Gastroesophageal sphincter (tissue), 4 donors: ENCODE measurements at regions not wholly inside any gene's neighbourhood (a gene's known extent, or its start where the extent isn't known, plus 50 kb on each side); places are given as distances from the start of the nearest gene placed in this dataset.

Source experiments
- ATAC-seq: fragments of 150-250 bp; one replicate; pipeline ENCODE4 v1.9.1; 2016; ENCODE audit warnings: mild to moderate bottlenecking, moderate library complexity
- H3K27ac ChIP-seq, 4 donors: fragments of 200-600 bp; sonication (generic) in 3 of 4; 1 replicate in 3 of 4; 2 replicates in 1 of 4; pipeline ENCODE4 v1.5.1; 2016 to 2019
- H3K27me3 ChIP-seq: fragments of 200-600 bp; sonication (generic); one replicate; pipeline ENCODE4 v1.5.1; 2019
- H3K36me3 ChIP-seq, 2 donors: fragments of 200-600 bp; sonication (generic); one replicate each; pipeline ENCODE4 v1.5.1; 2019; ENCODE audit warnings: control low read depth in 1 of 2
- H3K4me1 ChIP-seq, 3 donors: fragments of 200-600 bp; sonication (generic); 1 replicate in 2 of 3; 2 replicates in 1 of 3; pipeline ENCODE4 v1.5.1; 2016 to 2019; ENCODE audit warnings: control low read depth in 2 of 3
- H3K4me3 ChIP-seq, 2 donors: fragments of 200-600 bp; sonication (generic); one replicate each; pipeline ENCODE4 v1.5.1; 2019; ENCODE audit warnings: mild to moderate bottlenecking in 1 of 2, moderate library complexity in 1 of 2
- H3K9me3 ChIP-seq, 3 donors: fragments of 200-600 bp; sonication (generic); one replicate each; pipeline ENCODE4 v1.5.1; 2017 to 2019; ENCODE audit warnings: control low read depth in 2 of 3
- EP300 ChIP-seq: sonication (generic); formaldehyde crosslinking; IDR thresholded peaks from one replicate; pipeline ENCODE4 v1.6.1; 2017; ENCODE audit warnings: antibody characterized with exemption, mild to moderate bottlenecking
- POLR2A ChIP-seq, 2 donors: fragments of 450-650 bp; IDR thresholded peaks; one replicate each; pipeline ENCODE4 v1.6.1; 2017; ENCODE audit warnings: antibody characterized with exemption in 2 of 2, mild to moderate bottlenecking in 2 of 2, moderate library complexity in 1 of 2
- POLR2AphosphoS5 ChIP-seq: sonication (generic); formaldehyde crosslinking; IDR thresholded peaks from one replicate; pipeline ENCODE4 v1.6.1; 2017; ENCODE audit warnings: antibody characterized with exemption
- WGBS, 2 donors: methylation state at CpG; one replicate each; pipeline ENCODE4 v1.1.5; 2018; ENCODE audit warnings: low coverage in 1 of 2; 5-methylcytosine and 5-hydroxymethylcytosine counted together
- TF ChIP-seq, protein P1 (sequence below), 4 experiments: fragments of 200-600 bp in 2 of 4; fragments of 450-650 bp in 2 of 4; sonication (generic) in 1 of 4; IDR thresholded peaks; one replicate each; pipeline ENCODE4 v1.5.1; 2017 to 2019; ENCODE audit warnings: antibody characterized with exemption in 4 of 4, mild to moderate bottlenecking in 2 of 4, moderate library complexity in 2 of 4

DNA sequence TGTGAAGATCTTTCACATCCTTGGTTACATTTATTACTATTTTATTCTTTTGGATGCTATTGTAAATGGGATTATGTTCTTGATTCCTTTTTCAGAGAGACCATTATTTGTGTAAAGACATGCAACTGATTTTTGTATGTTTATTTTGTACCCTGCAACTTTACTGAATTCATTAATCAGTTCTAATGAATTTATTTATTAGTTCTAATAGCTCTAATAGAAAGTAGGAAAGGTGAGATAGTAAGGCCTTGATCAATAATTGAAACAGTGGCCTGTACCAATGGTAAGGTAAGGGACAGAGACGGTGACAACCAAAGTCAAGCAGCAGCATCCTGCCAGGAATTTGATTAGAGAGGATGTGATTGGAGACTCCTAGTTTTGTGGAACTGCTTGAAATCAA, 224.1 kb downstream of the PHLDA1 start:
- 100% methylated on average over 1 of the region's 1 CpG; no CpG with 5 or more reads in 1 of the 2 donors for WGBS, 2 donors
- Histone ChIP-seq H3K27me3 (no peaks in the 10 kb centered on the region), H3K4me3 (no peak overlapping the region), H3K27ac (no peak overlapping the region), H3K36me3 (no peaks in the 10 kb centered on the region), H3K9me3 (no peaks in the 10 kb centered on the region), H3K4me1 (no peaks in the 10 kb centered on the region)
- TF ChIP-seq EP300: no peak
- TF ChIP-seq POLR2AphosphoS5: no peak
- TF ChIP-seq, protein P1, sequence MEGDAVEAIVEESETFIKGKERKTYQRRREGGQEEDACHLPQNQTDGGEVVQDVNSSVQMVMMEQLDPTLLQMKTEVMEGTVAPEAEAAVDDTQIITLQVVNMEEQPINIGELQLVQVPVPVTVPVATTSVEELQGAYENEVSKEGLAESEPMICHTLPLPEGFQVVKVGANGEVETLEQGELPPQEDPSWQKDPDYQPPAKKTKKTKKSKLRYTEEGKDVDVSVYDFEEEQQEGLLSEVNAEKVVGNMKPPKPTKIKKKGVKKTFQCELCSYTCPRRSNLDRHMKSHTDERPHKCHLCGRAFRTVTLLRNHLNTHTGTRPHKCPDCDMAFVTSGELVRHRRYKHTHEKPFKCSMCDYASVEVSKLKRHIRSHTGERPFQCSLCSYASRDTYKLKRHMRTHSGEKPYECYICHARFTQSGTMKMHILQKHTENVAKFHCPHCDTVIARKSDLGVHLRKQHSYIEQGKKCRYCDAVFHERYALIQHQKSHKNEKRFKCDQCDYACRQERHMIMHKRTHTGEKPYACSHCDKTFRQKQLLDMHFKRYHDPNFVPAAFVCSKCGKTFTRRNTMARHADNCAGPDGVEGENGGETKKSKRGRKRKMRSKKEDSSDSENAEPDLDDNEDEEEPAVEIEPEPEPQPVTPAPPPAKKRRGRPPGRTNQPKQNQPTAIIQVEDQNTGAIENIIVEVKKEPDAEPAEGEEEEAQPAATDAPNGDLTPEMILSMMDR (IDR thresholded peaks at IDR 0.05): no peak
- TF ChIP-seq POLR2A (IDR thresholded peaks at IDR 0.05): no peak
- no peak for ATAC-seq

DNA sequence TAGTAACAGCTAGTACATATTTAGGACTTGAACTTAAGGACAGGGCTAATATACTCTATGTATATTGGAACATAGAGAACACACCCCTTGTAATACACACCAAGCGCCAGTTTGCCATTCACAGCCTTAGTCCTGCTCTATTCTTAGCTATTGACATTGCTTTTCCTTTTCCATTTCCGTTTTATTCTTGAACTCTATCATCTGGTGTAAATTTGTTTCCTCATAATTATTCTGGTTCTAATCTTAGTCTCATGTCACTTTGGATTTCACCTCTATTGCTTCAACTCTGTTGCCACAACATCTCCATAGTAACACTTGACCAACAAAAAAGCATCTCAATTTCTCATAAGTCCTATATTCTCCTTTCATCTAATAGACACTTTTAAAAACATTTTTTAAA, 225.7 kb downstream of the PHLDA1 start:
- WGBS, 2 donors: 41 to 43% methylated on average over 2 of the region's 2 CpGs
- ATAC-seq: no peak
- no peak overlapping the region for H3K4me3 ChIP-seq
- H3K27me3 ChIP-seq: no peaks in the 10 kb centered on the region
- no peaks in the 10 kb centered on the region for H3K36me3 ChIP-seq
- H3K4me1 ChIP-seq: no peaks in the 10 kb centered on the region
- TF ChIP-seq POLR2A (IDR thresholded peaks at IDR 0.05): no peak
- TF ChIP-seq POLR2AphosphoS5: no peak
- TF ChIP-seq, protein P1 (IDR thresholded peaks at IDR 0.05): no peak
- TF ChIP-seq EP300: no peak
- H3K27ac ChIP-seq: no peak overlapping the region
- H3K9me3 ChIP-seq: no peaks in the 10 kb centered on the region

DNA sequence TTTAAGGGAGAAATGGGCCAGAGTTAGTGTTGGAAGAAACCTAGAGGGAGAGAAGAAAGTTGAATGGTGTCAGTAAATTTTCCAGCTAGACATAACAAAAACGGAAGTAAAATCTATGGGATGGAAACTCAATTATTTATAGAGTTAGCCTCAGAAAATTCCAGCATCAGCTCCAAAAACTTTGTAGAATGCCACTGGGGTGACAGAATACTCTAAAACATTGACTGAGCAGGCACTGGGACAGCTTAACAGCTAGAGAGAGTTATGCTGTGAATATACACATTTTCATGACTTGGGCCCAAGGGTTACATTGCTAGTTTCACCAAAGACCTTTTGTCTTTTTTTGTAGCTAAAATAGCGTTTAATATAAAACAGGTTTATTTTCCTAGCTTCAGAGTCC, 226.3 kb downstream of the PHLDA1 start:
- no peak overlapping the region for H3K4me3 ChIP-seq
- no peaks in the 10 kb centered on the region for H3K36me3 ChIP-seq
- TF ChIP-seq, protein P1 (IDR thresholded peaks at IDR 0.05): no peak
- TF ChIP-seq EP300 (no peak), POLR2A (IDR thresholded peaks at IDR 0.05) (no peak), POLR2AphosphoS5 (no peak)
- H3K4me1 ChIP-seq: no peaks in the 10 kb centered on the region
- no peaks in the 10 kb centered on the region for H3K27me3 ChIP-seq
- 33 to 37% methylated on average over 2 of the region's 2 CpGs for WGBS, 2 donors
- ATAC-seq: no peak
- H3K27ac ChIP-seq: no peak overlapping the region
- no peaks in the 10 kb centered on the region for H3K9me3 ChIP-seq

DNA sequence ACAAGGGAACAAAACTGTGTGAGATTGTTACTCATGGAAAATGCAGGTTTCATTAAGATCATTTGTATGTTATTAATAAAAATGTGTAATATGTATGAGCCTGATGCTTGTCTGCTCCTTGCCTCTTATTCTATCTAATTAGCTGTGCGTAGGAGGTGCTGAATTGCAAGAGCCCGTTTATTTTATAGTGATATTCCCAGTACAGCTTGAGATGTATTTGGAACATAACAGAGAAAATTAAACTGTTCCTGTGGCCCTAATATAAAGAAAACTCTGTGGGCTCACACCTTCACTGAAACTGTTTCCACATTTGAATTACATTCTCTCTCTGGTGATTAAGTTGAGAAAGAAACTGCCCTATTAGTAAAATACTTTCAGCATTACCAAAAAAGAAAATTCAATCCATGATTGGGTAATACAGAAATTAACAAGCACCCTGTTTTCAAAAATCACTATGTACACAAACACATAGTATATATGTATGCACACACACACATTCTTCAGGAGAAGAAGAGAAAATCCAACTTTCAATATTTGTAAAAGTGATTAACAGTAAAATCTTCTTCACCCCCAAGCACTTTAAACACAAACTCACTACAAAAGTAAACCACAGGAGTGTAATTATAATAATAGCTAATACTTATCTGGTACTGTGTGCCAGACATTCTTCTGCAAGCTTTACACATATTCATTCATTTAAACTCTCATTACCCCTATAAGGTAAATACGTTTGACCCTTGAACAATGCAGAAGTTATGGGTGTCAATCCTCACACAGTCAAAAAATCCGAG, 233.2 kb downstream of the PHLDA1 start:
- Histone ChIP-seq H3K27me3 (no peaks in the 10 kb centered on the region), H3K36me3 (no peaks in the 10 kb centered on the region)
- 50 to 52% methylated on average over 4 of the region's 4 CpGs for WGBS, 2 donors

More for the DNA sequence above, 233.2 kb downstream of the PHLDA1 start:
- TF ChIP-seq, protein P1 (IDR thresholded peaks at IDR 0.05): no peak
- TF ChIP-seq EP300 (no peak), POLR2A (IDR thresholded peaks at IDR 0.05) (no peak), POLR2AphosphoS5 (no peak)
- no peaks in the 10 kb centered on the region for H3K4me1 ChIP-seq
- H3K27ac ChIP-seq: no peak overlapping the region
- no peak overlapping the region for H3K4me3 ChIP-seq
- ATAC-seq: no peak
- H3K9me3 ChIP-seq: no peaks in the 10 kb centered on the region
